ENCODE measurements at regions not wholly inside any gene's neighbourhood (a gene's known extent, or its start where the extent isn't known, plus 50 kb on each side); places are given as distances from the start of the nearest gene placed in this dataset.

GRCh38 chr9:107172160-107172978 lies 110.7 kb upstream of the RAD23B start:
- peak; percentile 93 for FAIRE-seq

GRCh38 chr9:107172979-107173347 lies 110.1 kb upstream of the RAD23B start:
- FAIRE-seq, result no peak

- no peak for FAIRE-seq
These were observed 109.5 kb upstream of the RAD23B start for GRCh38 chr9:107173422-107174180.

DNA sequence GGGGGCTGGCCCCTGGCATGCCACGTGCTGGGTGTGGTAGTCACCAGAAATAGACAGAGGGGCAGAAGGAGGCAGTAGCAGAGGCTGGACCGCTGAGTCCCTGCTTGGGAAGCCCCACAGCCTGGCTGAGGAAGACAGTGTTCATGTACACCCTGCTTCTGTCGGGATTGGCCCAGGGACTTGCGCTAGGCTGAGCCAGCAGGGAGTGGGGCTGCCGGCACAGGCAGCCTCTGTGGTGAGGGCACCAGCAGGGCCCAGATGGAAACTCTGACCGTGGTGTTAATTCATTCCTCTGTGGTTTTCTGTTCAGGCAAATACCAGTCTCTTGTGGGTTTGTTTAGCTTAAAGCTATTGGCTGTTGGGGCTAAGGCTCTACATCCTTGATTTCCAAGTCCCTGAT lies 108.6 kb upstream of the RAD23B start:
- no peak for FAIRE-seq

DNA sequence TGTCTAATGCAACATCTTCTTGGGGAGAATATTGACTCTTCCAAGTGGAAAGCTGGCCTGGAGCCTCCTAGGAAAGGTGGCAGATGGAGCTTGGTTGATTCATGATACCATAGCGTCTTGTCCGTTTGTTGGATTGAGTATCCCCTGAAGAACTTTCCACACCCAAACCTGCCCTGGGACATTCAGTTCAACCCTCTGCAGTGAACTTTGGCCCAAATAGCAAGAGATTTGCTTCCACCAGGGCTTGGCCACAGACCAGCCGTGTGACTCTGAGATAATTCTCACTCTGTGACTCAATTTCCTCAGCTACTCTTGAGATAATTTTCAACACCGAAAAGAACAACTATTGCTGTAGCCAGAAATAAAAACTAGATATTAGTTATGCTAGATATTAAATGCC lies 108.0 kb upstream of the RAD23B start:
- FAIRE-seq, result no peak

GRCh38 chr9:107175816-107176435 lies 107.2 kb upstream of the RAD23B start:
- FAIRE-seq, result no peak

DNA sequence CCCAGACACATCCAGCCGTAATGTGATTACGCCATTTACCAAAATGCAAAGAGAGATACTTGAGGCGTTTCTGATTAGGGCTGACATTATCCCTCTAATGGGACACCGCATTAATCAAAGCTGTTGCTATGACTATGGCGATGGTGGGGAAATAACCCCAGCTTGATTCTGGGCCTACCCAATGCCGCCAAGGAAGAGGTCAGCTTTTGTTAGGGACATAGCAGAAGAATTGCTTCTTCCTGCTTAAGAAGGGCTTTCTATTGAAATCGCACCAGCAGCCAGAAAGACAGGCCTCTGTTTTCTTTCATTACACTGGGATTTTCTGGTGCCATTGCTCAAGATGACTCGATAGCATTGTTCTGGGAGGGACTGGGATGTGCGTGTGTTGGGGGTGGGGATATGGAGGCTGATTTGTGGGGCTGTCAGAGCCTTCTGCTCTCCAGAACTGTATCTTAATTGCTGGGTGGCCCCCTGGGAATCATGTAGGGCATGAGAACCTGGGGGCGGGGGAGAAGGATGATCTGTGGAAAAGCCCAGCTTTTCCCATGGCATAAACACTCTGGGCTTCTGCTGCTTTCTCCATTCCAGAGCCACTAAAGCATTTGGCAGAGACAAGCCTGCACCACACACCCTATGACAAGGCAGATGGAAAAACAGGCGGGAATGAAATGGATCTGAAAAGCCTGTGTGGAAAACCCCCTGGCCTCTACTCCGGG lies 106.5 kb upstream of the RAD23B start:
- FAIRE-seq, result no peak

DNA sequence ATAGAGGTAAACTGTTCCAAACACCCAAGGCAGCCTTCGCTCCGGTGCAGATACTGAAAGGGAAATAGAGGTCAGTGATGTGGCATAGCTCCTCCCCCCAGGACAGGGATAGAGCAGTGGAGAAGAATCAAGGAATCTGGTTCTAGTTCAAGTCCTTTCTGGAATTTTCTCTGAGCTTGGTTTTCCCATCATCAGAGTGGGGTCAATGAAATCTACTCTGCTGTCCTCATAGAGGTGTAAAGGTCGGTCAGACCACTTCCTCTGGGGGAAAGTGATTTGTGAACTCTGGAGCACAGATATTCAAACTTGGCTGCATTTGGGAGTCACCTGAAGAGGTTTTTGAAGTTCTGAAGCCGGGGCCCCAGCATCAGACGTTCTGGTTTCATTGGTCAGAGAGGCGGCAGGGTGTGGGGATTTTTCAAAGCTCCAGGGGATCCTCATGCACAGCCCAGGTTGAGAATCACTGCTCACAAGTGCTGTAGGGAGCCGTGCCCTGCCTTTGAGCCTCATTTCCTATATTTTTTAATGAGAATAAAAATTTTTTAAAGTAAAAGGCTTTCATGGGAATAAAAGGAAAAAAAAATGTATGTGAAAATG lies 105.7 kb upstream of the RAD23B start:
- no peak for FAIRE-seq

DNA sequence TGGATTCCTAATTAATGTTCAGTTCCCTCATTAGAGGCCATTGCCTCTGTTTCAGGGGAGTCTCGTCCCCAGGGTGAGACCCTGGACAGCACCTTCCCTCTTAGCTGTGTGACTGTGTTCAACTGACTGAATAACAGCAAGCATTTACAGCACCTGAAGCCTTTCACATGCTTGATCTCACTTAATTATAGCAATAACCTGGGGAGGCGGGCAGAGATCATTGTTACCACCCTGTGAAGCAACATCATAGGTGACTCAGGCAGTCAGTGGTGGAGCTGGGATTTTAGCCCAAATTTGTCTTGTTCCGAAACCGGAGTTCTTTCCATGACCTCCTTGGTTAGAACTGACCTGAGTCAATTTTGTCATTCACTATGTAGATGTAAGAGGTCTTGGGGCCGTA lies 105.2 kb upstream of the RAD23B start:
- no peak for FAIRE-seq

DNA sequence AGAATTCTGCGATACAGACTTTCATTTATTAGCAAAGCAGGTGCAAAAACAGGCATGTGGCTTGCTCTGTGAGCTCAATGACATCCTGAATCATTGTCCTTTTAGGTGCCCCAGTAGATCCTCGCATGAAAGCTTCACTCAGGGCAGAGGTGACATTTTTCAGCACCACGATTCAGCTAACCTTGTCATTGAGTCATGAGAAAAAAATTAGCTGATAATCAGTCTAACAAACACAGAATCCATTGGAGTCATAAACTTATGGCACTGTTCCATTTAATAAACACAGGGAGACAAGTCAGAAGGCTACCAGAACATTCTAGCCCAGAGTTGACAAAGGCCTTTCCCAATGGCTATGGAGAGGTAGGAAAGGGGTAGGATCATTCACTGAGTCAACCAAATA lies 104.8 kb upstream of the RAD23B start:
- FAIRE-seq, result no peak

- no peak for FAIRE-seq
These were observed 102.9 kb upstream of the RAD23B start for GRCh38 chr9:107180206-107180605.

- no peak for FAIRE-seq
These were observed 99.9 kb upstream of the RAD23B start for GRCh38 chr9:107183176-107183575.

DNA sequence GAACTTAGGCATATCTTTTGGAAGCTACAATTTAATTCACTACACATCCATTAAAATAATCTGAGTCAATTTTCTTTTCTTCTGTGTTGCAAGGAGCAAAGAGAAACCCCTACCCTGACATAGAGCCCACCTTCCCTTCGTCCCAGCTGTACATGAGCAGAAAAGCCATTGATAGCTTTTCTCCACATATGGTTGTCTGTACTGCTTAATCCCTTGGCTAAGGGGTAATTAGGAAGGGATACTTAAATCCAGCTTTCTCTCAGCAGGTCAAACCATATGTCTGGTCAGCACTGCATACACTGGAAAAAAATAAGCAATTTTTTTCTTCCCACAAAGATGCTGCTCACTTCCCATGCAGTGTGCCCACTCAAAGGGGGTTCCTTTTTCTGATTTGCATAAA lies 94.7 kb upstream of the RAD23B start:
- FAIRE-seq, result no peak

- FAIRE-seq, result no peak
These were observed 92.8 kb upstream of the RAD23B start for GRCh38 chr9:107190061-107190935.

GRCh38 chr9:107190936-107191290 lies 92.2 kb upstream of the RAD23B start:
- no peak for FAIRE-seq

DNA sequence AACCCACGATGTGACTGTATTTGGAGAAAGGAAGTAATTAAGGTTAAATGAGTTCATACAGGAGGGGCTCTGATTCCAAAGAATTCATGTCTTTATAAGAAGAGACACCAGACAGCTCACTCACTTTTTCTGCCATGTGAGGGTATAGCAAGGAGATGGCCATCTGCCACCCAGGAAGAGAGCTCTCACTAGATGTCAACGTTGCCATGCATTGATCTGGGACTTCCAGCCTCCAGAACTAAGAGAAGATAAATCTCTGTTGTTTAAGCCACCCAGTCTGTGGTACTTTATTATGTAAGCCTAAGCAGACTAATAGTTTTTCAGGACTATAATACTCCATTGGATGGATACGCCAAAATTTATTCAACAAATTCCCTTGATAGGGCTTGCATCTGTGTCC lies 89.8 kb upstream of the RAD23B start:
- no peak for FAIRE-seq

GRCh38 chr9:107198718-107199117 lies 84.4 kb upstream of the RAD23B start:
- no peak for FAIRE-seq

GRCh38 chr9:107208121-107208520 lies 75.0 kb upstream of the RAD23B start:
- FAIRE-seq, result no peak

DNA sequence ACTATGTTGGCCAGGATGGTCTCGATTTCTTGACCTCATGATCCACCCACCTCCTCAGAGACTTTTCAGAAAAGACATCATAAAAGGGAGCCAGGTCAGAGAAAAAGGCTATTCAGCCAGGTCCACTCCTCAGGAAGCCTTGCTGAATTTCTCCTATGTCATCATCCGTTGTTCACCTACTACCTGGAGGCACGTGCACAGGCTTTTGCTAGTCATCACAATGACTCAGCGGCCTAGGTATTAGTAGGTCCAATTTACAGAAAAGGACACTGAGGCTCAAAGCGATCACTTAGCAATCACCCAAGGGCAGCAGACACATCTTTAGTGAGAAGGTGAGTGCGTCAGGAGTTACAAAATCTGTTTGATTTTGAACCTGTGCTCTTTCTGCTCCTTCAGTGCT lies 72.3 kb upstream of the RAD23B start:
- FAIRE-seq, result no peak

- no peak for FAIRE-seq
These were observed 71.7 kb upstream of the RAD23B start for GRCh38 chr9:107211284-107211923.

DNA sequence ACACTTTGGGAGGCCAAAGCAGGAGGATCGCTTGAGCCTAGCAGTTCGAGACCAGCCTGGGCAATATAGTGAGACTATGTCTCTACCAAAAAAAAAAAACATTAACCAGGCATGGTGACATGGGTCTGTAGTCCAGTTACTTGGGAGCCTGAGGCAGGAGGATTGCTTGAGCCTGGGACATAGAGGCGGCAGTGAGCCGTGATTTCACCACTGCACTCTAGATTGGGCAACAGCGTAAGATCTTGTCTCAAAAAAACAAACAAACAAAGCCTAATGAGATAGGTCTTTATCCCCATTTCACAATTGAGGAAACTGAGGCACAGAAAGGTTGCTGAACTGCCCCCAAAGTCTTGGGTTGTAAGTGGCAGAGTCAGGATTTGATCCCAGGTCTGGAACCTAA lies 70.5 kb upstream of the RAD23B start:
- FAIRE-seq, result no peak

Data from A204.1 (cell line).